ENCODE measurements at regions not wholly inside any gene's neighbourhood (a gene's known extent, or its start where the extent isn't known, plus 50 kb on each side); places are given as distances from the start of the nearest gene placed in this dataset.
"Not testable (repeated sequence)": the region's sequence is repeated elsewhere in the genome, so short reads cannot be mapped to it uniquely, and the experiment has no call there.

- not testable (repeated sequence) for TF ChIP-seq CTCF (IDR thresholded peaks at IDR 0.05); ZFX (IDR thresholded peaks at IDR 0.05; ENCODE audit: borderline replicate concordance)
Measured at GRCh38 chr4:97037411-97038145, 1105.7 kb downstream of the STPG2 start.

Data from 22Rv1 (cell line).